ENCODE measurements at regions not wholly inside any gene's neighbourhood (a gene's known extent, or its start where the extent isn't known, plus 50 kb on each side); places are given as distances from the start of the nearest gene placed in this dataset.
"Not testable (repeated sequence)": the region's sequence is repeated elsewhere in the genome, so short reads cannot be mapped to it uniquely, and the experiment has no call there.

- no peak for DNase-seq
Measured at GRCh38 chr4:188680004-188680666, 540.9 kb downstream of the TRIML1 start.

DNA sequence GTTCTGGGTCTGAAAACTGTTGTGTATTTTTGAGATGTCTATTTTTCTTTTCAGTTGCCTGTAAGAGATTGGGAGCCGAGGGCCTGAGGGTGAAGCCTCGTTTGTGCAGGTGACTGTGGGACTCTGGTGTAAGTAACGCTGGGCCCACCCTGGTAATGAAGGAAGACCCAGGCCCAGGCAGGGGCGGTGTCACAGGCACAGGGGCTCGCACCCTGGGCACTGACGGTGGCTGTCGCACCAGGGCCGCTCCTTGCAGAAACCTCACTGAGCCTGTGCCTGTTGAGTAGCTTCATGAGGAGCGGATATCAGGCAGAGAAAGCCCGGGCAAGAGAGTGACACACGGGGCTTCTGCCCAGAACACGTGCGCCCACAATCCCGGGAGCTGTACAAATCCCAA lies 541.4 kb downstream of the TRIML1 start:
- DNase-seq = no peak

DNA sequence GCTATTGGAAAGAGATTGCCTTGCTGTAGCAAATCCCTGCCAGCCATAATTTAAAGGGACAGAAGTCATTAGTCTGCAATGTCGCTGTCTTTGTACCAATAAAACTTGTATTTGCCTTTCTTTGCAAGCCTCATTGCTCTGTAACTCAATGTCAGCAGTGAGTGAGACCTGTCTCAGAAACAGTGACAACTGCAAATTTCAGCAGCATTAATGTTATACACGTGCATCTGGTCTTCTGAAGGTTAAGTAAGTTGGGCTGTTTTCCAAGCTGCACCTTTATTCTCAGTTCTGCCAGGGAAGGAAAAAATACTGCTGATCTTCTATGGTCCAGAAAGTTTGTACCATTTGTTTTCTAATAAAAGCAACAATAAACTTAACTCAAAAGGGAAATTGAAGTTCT lies 543.1 kb downstream of the TRIML1 start:
- no peak for DNase-seq

GRCh38 chr4:188683571-188683970 lies 544.3 kb downstream of the TRIML1 start:
- DNase-seq = no peak

GRCh38 chr4:188688956-188689355 lies 549.7 kb downstream of the TRIML1 start:
- no peak for DNase-seq

- no peak for DNase-seq
Measured at GRCh38 chr4:188691811-188692210, 552.6 kb downstream of the TRIML1 start.

- DNase-seq = no peak
Measured at GRCh38 chr4:188695261-188695660, 556.0 kb downstream of the TRIML1 start.

DNA sequence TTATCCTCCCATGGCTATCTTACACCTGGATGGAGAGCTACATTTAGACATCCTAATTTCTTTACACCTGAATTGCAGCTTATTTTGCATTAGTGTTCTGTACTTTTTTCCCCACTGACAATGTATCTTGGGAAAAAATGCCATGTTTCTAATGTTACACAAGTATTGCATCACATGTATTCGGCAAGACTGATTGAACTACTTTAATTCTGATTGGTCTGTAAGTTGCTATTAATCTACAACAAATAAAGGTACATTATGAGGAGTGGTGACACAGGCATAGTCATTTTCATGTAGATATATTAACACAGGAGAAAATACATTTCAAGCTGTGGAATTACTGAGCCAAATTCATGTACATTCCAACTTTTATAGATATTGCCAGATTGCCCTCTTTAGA lies 558.0 kb downstream of the TRIML1 start:
- DNase-seq = no peak

GRCh38 chr4:188701952-188702351 lies 562.7 kb downstream of the TRIML1 start:
- no peak for DNase-seq

- no peak for DNase-seq
Measured at GRCh38 chr4:188704288-188704687, 565.0 kb downstream of the TRIML1 start.

DNA sequence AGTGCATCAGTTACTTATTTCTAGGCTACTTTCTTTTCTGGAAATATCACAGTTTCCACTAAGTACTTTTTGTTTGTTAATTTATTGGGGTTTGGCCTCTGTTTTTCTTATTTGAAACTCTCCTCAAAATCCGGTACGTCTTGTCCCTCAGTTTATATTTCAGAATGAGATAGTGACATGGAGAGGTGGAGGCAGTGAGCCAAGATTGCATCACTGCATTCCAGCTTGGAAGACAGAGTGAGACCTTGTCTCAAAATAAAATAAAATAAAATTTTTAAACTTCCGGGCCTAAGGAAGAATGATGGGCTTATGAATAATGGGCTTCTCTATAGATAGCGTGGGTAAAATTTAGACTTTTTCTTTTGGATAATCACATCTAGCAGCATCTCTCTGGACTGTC lies 567.8 kb downstream of the TRIML1 start:
- no peak for DNase-seq

DNA sequence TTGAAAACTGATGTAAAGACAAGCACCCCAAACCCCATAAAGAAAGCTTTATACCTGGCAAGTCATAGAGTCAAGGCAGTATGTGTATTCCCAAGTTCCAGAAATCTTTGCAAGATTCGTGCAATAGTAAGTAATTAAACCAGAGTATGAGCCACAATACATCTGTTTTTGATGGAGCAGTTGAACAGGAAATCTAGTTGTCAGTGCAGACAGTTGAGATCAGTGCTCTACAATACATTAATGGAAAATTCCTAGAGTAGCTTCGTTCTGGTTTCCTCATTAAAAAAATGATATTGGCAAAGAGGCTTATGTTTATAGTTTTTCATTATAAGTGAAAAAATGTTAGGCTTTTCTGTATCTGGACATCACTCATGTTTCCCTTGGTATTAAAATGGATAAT lies 575.3 kb downstream of the TRIML1 start:
- DNase-seq = no peak

DNA sequence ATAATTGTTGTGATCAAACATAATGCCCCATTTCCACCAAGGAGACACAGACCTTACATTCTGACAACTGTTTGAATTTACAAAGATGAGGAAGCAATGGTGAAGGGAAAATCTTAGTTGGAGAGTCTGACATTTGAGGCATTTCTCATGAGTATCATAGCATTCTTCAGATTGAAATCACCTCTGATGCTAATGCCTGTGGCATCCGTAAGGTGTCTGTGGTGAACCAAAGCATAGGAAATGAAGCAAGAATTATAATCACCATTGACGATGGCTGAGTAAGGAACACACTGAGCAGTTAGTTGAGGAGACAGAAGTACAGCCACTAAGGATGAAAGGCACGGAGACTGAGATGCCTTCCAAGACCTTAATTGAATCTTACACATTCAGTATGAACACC lies 575.7 kb downstream of the TRIML1 start:
- no peak for DNase-seq

- DNase-seq = no peak
Measured at GRCh38 chr4:188717661-188718060, 578.4 kb downstream of the TRIML1 start.

GRCh38 chr4:188719794-188720193 lies 580.6 kb downstream of the TRIML1 start:
- DNase-seq = no peak

DNA sequence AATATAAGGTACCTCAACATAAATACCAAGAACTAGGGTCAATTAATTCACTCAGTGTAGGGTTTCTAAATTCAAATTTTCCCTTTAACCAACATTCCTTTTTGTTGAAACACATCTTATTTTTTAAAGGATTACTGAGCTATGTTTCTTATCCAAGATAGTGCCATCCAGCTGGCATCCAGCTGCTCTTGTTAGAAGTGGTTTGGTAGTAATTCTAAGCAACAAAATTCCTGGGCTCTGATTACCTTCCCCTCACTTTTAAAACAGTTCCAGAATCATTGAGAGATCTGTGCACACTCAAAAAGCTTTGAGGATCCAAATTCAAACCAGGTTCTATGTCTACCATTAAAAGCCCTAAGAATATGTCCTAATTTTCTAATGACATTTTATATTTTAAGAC lies 583.7 kb downstream of the TRIML1 start:
- no peak for DNase-seq

- DNase-seq = no peak
Measured at GRCh38 chr4:188727746-188728145, 588.5 kb downstream of the TRIML1 start.

GRCh38 chr4:188728359-188728758 lies 589.1 kb downstream of the TRIML1 start:
- no peak for DNase-seq

DNA sequence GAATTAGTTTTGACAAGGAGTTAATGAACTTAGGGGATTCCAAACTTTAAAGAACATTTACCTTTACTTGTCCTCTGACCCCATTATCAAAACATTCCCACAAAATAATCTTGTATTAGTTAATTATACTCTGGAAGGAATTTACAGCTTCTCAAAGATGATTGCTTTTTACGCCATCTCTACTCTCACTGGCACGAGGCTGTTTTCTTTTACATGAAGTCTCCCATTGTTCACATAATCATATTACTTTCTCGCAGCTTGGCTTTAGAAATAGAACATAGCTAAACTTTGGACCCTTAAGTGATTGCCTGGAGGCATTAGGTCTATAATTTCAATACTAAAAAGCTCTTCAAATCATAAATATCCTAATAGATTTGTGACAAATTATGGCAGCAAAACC lies 592.9 kb downstream of the TRIML1 start:
- no peak for DNase-seq

DNA sequence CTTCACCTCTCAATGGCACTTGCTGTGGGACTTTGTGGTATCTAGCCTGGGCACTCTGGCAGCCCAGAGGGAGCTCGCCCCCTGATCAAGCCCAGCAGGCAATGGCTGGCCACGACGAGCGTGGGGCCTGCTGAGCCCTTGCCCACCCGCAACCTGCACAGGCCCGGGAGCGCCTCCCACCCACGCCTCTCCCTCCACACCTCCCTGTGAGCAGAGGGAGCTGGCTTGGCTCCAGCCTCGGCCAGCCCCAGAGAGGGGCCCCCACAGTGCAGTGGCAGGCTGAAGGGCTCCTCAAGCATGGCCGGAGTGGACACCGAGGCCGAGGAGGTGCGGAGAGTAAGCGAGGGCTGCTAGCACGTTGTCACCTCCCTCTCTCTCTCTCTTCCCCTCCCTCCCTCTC lies 595.8 kb downstream of the TRIML1 start:
- DNase-seq = no peak

- DNase-seq = no peak
Measured at GRCh38 chr4:188737251-188738002, 598.2 kb downstream of the TRIML1 start.

DNA sequence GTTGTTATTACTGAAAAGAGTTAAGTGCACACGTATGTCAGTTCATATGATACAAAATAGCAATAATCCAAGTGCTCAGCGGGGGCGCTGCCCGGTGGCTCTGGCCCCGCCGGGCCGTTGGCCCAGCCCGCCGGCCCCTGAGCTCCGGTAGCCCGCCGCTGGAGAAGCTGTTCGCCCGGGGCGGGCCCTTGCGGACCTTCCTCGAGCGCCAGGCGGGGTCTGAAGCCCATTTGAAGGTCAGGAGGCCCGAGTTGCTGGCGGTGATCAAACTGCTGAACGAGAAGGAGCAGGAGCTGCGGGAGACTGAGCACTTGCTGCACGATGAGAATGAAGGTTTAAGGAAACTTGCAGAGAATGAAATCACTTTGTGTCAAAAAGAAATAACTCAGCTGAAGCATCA lies 599.0 kb downstream of the TRIML1 start:
- DNase-seq = peak; percentile 0

DNA sequence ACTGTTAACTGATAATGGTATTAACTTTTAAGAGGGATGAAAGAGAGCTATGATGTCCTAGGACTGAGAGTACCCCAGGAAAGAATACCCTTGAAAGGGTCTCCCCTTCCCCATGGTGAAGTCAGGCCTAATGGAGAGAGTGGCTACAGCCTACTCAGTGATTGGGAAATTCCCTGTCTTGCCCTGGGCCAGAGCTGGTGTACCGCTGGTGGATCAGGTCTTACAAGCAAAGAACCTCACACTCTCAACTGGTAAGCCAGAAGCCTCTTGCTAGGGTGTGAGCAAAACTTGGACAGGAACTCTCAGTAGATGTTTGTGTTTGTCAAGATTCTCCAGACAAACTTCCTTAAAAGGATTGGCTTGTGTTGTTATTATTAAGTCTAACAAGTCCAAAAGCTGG lies 600.9 kb downstream of the TRIML1 start:
- DNase-seq = not testable (repeated sequence)

GRCh38 chr4:188740791-188741190 lies 601.5 kb downstream of the TRIML1 start:
- DNase-seq = not testable (repeated sequence)

Measured in stimulated activated naive CD4-positive, alpha-beta T cell treated with Interleukin-2 at 50 U/mL for 16 hours (primary cell).